Lung (tissue), 11 donors: ENCODE measurements at regions not wholly inside any gene's neighbourhood (a gene's known extent, or its start where the extent isn't known, plus 50 kb on each side); places are given as distances from the start of the nearest gene placed in this dataset.

ENCODE experiments used
- ATAC-seq: fragments of 200-7000 bp; cut with Tn5 transposase; one replicate; pipeline ENCODE4 v1.9.1; 2020; ENCODE audit warnings: moderate number of reproducible peaks; ENCODE audit not compliant: insufficient read depth, low FRiP score
- DNase-seq, 3 donors: peaks; one replicate each; pipeline ENCODE4 v3.0.0-alpha.2; 2013 to 2017
- H3K27ac ChIP-seq, 2 donors: one replicate each; pipeline ENCODE4 v1.5.1; 2013; ENCODE audit warnings: mild to moderate bottlenecking in 2 of 2, moderate library complexity in 2 of 2, control low read depth in 1 of 2, inconsistent platforms in 1 of 2, low read depth in 1 of 2, low read length in 1 of 2
- H3K27me3 ChIP-seq, 3 donors: one replicate each; pipeline ENCODE4 v1.5.1; 2013; ENCODE audit warnings: low read length in 2 of 3; ENCODE audit not compliant: control insufficient read depth in 3 of 3, insufficient read depth in 3 of 3
- H3K36me3 ChIP-seq, 4 donors: one replicate each; pipeline ENCODE4 v1.5.1; 2013; ENCODE audit warnings: low read length in 4 of 4, mild to moderate bottlenecking in 1 of 4, moderate library complexity in 1 of 4; ENCODE audit not compliant: control insufficient read depth in 4 of 4, insufficient read depth in 4 of 4
- H3K4me1 ChIP-seq, 5 donors: one replicate each; pipeline ENCODE4 v1.5.1; 2013; ENCODE audit warnings: low read length in 5 of 5, mild to moderate bottlenecking in 2 of 5, moderate library complexity in 1 of 5; ENCODE audit not compliant: control insufficient read depth in 5 of 5, insufficient read depth in 5 of 5
- H3K4me3 ChIP-seq: one replicate; pipeline ENCODE4 v1.5.1; 2013; ENCODE audit warnings: mild to moderate bottlenecking, control low read depth, moderate library complexity
- H3K9ac ChIP-seq, 2 donors: one replicate each; pipeline ENCODE4 v1.5.1; 2013; ENCODE audit warnings: low read length in 2 of 2, control low read depth in 1 of 2; ENCODE audit not compliant: insufficient read depth in 1 of 2
- H3K9me3 ChIP-seq, 4 donors: one replicate each; pipeline ENCODE4 v1.5.1; 2013; ENCODE audit warnings: low read length in 3 of 4, mild to moderate bottlenecking in 1 of 4, moderate library complexity in 1 of 4; ENCODE audit not compliant: control insufficient read depth in 4 of 4, insufficient read depth in 3 of 4
- CTCF ChIP-seq: IDR thresholded peaks from 2 replicates; pipeline ENCODE4 v1.5.1; 2012; ENCODE audit warnings: mild to moderate bottlenecking; ENCODE audit errors: control extremely low read depth, extremely low read depth
- WGBS, 2 donors: extraction: QIAGEN DNeasy Blood & Tissue Kit; methylation state at CpG; one replicate each; pipeline ENCODE4 v1.1.7; 2013; 5-methylcytosine and 5-hydroxymethylcytosine counted together
- donor health status: control.
- donor health status: control.
- donor health status: Bipolar disorder and iron deficiency.
- donor health status: healthy.
- donor health status: DM: yes; HTN: yes; CAD: no.

- no peak overlapping the region for H3K27ac ChIP-seq
- no peak for TF ChIP-seq CTCF
- 78 to 81% methylated on average over 2 of the region's 2 CpGs for WGBS, 2 donors
- H3K36me3 ChIP-seq: no peaks in the 10 kb centered on the region
- no peaks in the 10 kb centered on the region for H3K9me3 ChIP-seq
- no peak overlapping the region for H3K4me3 ChIP-seq
- DNase-seq: peak in 1 of 3 donors; percentile 43
- no peak overlapping the region for H3K9ac ChIP-seq
- ATAC-seq: no peak
- H3K27me3 ChIP-seq: no peaks in the 10 kb centered on the region
- peaks cover 0 to 36% (median 3%) of the 10 kb centered on the region in 5 donors for H3K4me1 ChIP-seq
Measured at GRCh38 chr5:166992108-166992507, 1299.3 kb upstream of the WWC1 start.

GRCh38 chr5:166992874-166993722 is 1298.3 kb upstream of the WWC1 start:
- Histone ChIP-seq H3K4me1 (peaks cover 0 to 36% (median 3%) of the 10 kb centered on the region in 5 donors), H3K9ac (no peak overlapping the region), H3K27me3 (no peaks in the 10 kb centered on the region), H3K4me3 (no peak overlapping the region), H3K36me3 (no peaks in the 10 kb centered on the region), H3K27ac (no peak overlapping the region), H3K9me3 (no peaks in the 10 kb centered on the region)
- 54 to 67% methylated on average over 11 of the region's 11 CpGs for WGBS, 2 donors
- no peak for TF ChIP-seq CTCF
- ATAC-seq (no peak), DNase-seq (peak in 1 of 3 donors; percentile 38)

- Histone ChIP-seq H3K4me3 (no peak overlapping the region), H3K4me1 (peaks cover 0 to 36% (median 3%) of the 10 kb centered on the region in 5 donors), H3K36me3 (no peaks in the 10 kb centered on the region), H3K9ac (no peak overlapping the region), H3K27ac (no peak overlapping the region), H3K27me3 (no peaks in the 10 kb centered on the region), H3K9me3 (no peaks in the 10 kb centered on the region)
- TF ChIP-seq CTCF: no peak
- ATAC-seq: no peak
- 63 to 77% methylated on average over 3 of the region's 3 CpGs for WGBS, 2 donors
- DNase-seq: peak; percentile 24 to 91 (median 82)
Measured at GRCh38 chr5:166994226-166994625, 1297.2 kb upstream of the WWC1 start.

GRCh38 chr5:167001246-167001645 is 1290.2 kb upstream of the WWC1 start:
- no peaks in the 10 kb centered on the region for H3K36me3 ChIP-seq
- 82 to 90% methylated on average over 3 of the region's 3 CpGs for WGBS, 2 donors
- ATAC-seq: no peak
- no peak overlapping the region for H3K27ac ChIP-seq
- no peaks in the 10 kb centered on the region for H3K4me1 ChIP-seq
- no peak for TF ChIP-seq CTCF
- no peaks in the 10 kb centered on the region for H3K27me3 ChIP-seq
- no peak overlapping the region for H3K9ac ChIP-seq
- DNase-seq: no peak
- H3K9me3 ChIP-seq: no peaks in the 10 kb centered on the region
- no peak overlapping the region for H3K4me3 ChIP-seq
